ENCODE measurements at regions not wholly inside any gene's neighbourhood (a gene's known extent, or its start where the extent isn't known, plus 50 kb on each side); places are given as distances from the start of the nearest gene placed in this dataset.

GRCh38 chr18:78505851-78506461 is 473.7 kb upstream of the SALL3 start:
- TF ChIP-seq CTCF (IDR thresholded peaks at IDR 0.05; ENCODE audit: low read depth, low read length) (no peak), MYC (IDR thresholded peaks at IDR 0.05; ENCODE audit: low read depth, low read length) (no peak)
